ENCODE measurements at regions not wholly inside any gene's neighbourhood (a gene's known extent, or its start where the extent isn't known, plus 50 kb on each side); places are given as distances from the start of the nearest gene placed in this dataset.

- DNase-seq (ENCODE audit: low read depth), result no peak
- H3K4me3 ChIP-seq (ENCODE audit: low read depth, low read length), result no peak overlapping the region
- TF ChIP-seq, protein P1, sequence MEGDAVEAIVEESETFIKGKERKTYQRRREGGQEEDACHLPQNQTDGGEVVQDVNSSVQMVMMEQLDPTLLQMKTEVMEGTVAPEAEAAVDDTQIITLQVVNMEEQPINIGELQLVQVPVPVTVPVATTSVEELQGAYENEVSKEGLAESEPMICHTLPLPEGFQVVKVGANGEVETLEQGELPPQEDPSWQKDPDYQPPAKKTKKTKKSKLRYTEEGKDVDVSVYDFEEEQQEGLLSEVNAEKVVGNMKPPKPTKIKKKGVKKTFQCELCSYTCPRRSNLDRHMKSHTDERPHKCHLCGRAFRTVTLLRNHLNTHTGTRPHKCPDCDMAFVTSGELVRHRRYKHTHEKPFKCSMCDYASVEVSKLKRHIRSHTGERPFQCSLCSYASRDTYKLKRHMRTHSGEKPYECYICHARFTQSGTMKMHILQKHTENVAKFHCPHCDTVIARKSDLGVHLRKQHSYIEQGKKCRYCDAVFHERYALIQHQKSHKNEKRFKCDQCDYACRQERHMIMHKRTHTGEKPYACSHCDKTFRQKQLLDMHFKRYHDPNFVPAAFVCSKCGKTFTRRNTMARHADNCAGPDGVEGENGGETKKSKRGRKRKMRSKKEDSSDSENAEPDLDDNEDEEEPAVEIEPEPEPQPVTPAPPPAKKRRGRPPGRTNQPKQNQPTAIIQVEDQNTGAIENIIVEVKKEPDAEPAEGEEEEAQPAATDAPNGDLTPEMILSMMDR (IDR thresholded peaks at IDR 0.05; ENCODE audit: insufficient read depth, low read depth, low read length), result no peak
Measured at GRCh38 chr7:116390363-116390762, 109.2 kb upstream of the CAV2 start.

DNA sequence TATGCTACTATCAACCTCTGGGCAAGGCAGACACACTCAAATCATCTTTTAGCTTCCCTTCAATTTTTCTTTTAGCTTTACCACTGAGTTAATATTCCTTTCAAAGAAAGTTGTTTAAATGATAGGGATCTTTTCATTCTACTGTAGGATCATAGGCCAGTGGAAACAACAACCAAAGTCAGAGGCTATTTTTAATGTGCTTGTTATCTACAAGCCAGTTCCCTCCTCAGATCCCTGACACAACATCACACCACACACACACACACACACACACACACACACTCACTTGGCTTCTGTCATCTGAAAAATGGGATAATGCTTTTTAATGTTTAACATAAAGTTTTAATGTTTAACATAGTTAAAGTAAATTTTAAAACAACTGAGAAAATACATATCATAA, 106.7 kb upstream of the CAV2 start:
- no peak for DNase-seq (ENCODE audit: low read depth)
- H3K4me3 ChIP-seq (ENCODE audit: low read depth, low read length), result no peak overlapping the region
- TF ChIP-seq, protein P1 (IDR thresholded peaks at IDR 0.05; ENCODE audit: insufficient read depth, low read depth, low read length), result no peak

DNA sequence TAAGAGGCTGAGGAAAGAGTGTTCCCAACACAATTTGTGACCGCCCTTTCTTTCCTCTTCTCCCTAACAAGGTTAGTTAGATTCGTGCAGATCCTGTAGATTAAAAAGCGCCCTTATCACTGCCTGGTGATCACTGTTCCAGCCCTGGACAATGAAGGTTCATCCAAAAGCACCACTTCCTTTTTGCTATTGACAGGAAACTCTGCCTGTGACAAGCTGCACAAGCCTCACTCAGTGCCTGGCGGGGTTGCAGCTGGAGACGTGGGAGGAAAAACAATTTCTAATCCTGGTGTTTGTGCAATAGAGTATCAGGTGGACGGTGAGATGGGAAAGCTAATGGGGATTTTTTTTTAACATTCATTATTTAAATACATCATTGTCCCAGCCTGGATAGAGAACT, 105.9 kb upstream of the CAV2 start:
- peak; percentile 56 for DNase-seq (ENCODE audit: low read depth)
- TF ChIP-seq, protein P1 (IDR thresholded peaks at IDR 0.05; ENCODE audit: insufficient read depth, low read depth, low read length), result no peak
- no peak overlapping the region for H3K4me3 ChIP-seq (ENCODE audit: low read depth, low read length)

DNA sequence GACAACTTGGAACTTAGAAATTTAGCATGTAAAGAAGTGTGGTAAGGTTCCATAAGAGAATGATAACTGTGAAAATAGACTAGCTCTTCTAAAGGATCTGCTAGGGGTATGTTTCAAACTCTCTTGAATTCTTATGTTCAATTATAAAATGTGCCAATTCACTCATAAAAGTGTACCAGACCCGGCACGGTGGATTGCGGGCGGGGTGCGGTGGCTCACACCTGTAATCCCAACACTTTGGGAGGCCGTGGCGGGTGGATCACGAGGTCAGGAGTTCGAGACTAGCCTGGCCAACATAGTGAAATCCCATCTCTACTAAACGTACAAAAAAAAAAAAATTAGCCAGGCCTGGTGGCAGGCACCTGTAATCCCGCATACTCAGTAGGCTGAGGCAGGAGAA, 105.4 kb upstream of the CAV2 start:
- TF ChIP-seq, protein P1 (IDR thresholded peaks at IDR 0.05; ENCODE audit: insufficient read depth, low read depth, low read length), result no peak
- no peak for DNase-seq (ENCODE audit: low read depth)
- H3K4me3 ChIP-seq (ENCODE audit: low read depth, low read length), result no peak overlapping the region

GRCh38 chr7:116395141-116395791, 104.3 kb upstream of the CAV2 start:
- TF ChIP-seq, protein P1 (IDR thresholded peaks at IDR 0.05; ENCODE audit: insufficient read depth, low read depth, low read length), result no peak
- peak; percentile 81 for DNase-seq (ENCODE audit: low read depth)
- H3K4me3 ChIP-seq (ENCODE audit: low read depth, low read length), result no peak overlapping the region

GRCh38 chr7:116398672-116399071, 100.9 kb upstream of the CAV2 start:
- no peak overlapping the region for H3K4me3 ChIP-seq (ENCODE audit: low read depth, low read length)

More at GRCh38 chr7:116398672-116399071, 100.9 kb upstream of the CAV2 start:
- DNase-seq (ENCODE audit: low read depth), result no peak
- TF ChIP-seq, protein P1 (IDR thresholded peaks at IDR 0.05; ENCODE audit: insufficient read depth, low read depth, low read length), result no peak

Measured in fibroblast of villous mesenchyme (primary cell).